SU-DHL-6 (cell line): ENCODE measurements at regions not wholly inside any gene's neighbourhood (a gene's known extent, or its start where the extent isn't known, plus 50 kb on each side); places are given as distances from the start of the nearest gene placed in this dataset.

ENCODE experiments used
- H2AFZ ChIP-seq: fragments of 200-600 bp; sonication (generic); 2 replicates; pipeline ENCODE4 v1.6.1; 2014; ENCODE audit warnings: low read depth, mild to moderate bottlenecking, moderate library complexity, mixed read lengths, antibody characterized with exemption, low read length; ENCODE audit not compliant: severe bottlenecking
- H3F3A ChIP-seq: fragments of 200-600 bp; shearing (Covaris generic); 2 replicates; pipeline ENCODE4 v1.6.0; 2016; ENCODE audit warnings: antibody characterized with exemption, mild to moderate bottlenecking; ENCODE audit not compliant: insufficient read depth
- H3K27ac ChIP-seq: fragments of 200-600 bp; sonication (generic); 2 replicates; pipeline ENCODE4 v1.5.1; 2016; ENCODE audit warnings: low read depth, mild to moderate bottlenecking, low read length, moderate library complexity, mixed read lengths
- H3K27me3 ChIP-seq: fragments of 200-600 bp; sonication (generic), shearing (Covaris generic); 2 replicates; pipeline ENCODE4 v1.6.0; 2014; ENCODE audit warnings: mild to moderate bottlenecking, low read length
- H3K36me3 ChIP-seq: fragments of 200-600 bp; sonication (generic); 2 replicates; pipeline ENCODE4 v1.6.1; 2014; ENCODE audit warnings: mild to moderate bottlenecking, low read length, mixed read lengths
- H3K4me2 ChIP-seq: fragments of 300-600, 200-600 bp; shearing (Covaris generic), sonication (generic); 2 replicates; pipeline ENCODE4 v1.6.0; 2014; ENCODE audit warnings: low read length, low read depth, mild to moderate bottlenecking; ENCODE audit not compliant: poor library complexity, severe bottlenecking
- H3K4me3 ChIP-seq: fragments of 200-600 bp; sonication (generic); 2 replicates; pipeline ENCODE4 v1.5.1; 2014; ENCODE audit warnings: antibody characterized with exemption, low read length, mild to moderate bottlenecking, mixed read lengths; ENCODE audit not compliant: insufficient read depth, poor library complexity, severe bottlenecking
- H3K79me2 ChIP-seq: fragments of 200-600 bp; sonication (generic); 2 replicates; pipeline ENCODE4 v1.6.1; 2014; ENCODE audit warnings: mild to moderate bottlenecking, low read length, moderate library complexity; ENCODE audit not compliant: insufficient read depth
- H3K9ac ChIP-seq: fragments of 200-600 bp; sonication (generic); 2 replicates; pipeline ENCODE4 v1.7.0; 2014; ENCODE audit warnings: mild to moderate bottlenecking, low read length
- H3K9me2 ChIP-seq: fragments of 200-600 bp; sonication (generic); replicated peaks from 2 replicates; pipeline ENCODE4 v1.6.1; 2014; ENCODE audit warnings: low read length; ENCODE audit not compliant: insufficient read depth
- H3K9me3 ChIP-seq: fragments of 200-600 bp; sonication (generic); 2 replicates; pipeline ENCODE4 v1.6.1; 2014; ENCODE audit warnings: low read length, mixed read lengths; ENCODE audit not compliant: insufficient read depth
- H4K20me1 ChIP-seq: fragments of 200-600 bp; sonication (generic); 2 replicates; pipeline ENCODE4 v1.6.1; 2014; ENCODE audit warnings: low read depth, mild to moderate bottlenecking, antibody characterized with exemption, low read length, moderate library complexity, mixed read lengths
- EZH2phosphoT487 ChIP-seq: fragments of 200-600 bp; sonication (generic), shearing (Covaris generic); conservative IDR thresholded peaks from 2 replicates; pipeline ENCODE4 v1.6.1; 2018; ENCODE audit warnings: mild to moderate bottlenecking, antibody characterized with exemption, low read length, moderate library complexity, mixed read lengths
- TF ChIP-seq, protein P1 (sequence below): fragments of 200-600 bp; sonication (generic); IDR thresholded peaks from one replicate; pipeline ENCODE4 v1.5.1; 2017; ENCODE audit warnings: antibody characterized with exemption, mild to moderate bottlenecking, low read length, moderate library complexity; ENCODE audit not compliant: insufficient read depth, poor library complexity, severe bottlenecking

DNA sequence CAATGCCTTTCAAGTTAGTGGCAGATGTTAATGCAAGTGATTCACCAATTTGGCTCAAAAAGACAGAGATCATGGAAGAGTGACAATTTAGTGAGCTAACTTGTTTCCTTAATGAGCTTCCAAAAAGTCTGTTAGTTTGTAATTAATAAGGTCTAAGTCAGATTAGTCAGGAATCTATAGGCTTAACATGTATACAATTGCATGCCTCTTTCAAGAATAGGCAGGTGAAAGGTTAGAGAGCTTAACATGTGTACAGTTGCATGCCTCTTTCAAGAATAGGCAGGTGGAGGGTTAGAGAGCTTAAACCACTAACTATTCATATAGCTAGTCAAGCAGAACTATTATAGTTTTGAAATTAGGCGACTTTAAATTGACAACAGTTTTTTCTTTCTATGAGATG, 663.8 kb downstream of the C12orf50 start:
- no peak overlapping the region for H3K9ac ChIP-seq
- H3K79me2 ChIP-seq: no peaks in the 10 kb centered on the region
- H2AFZ ChIP-seq: no peak overlapping the region
- H3F3A ChIP-seq: no peaks in the 10 kb centered on the region
- no peaks in the 10 kb centered on the region for H3K9me2 ChIP-seq
- H3K27ac ChIP-seq: no peak overlapping the region
- no peaks in the 10 kb centered on the region for H3K36me3 ChIP-seq
- no peaks in the 10 kb centered on the region for H3K9me3 ChIP-seq
- H3K4me2 ChIP-seq: no peak overlapping the region
- no peaks in the 10 kb centered on the region for H3K27me3 ChIP-seq
- no peaks in the 10 kb centered on the region for H4K20me1 ChIP-seq
- H3K4me3 ChIP-seq: no peak overlapping the region
- no peak for TF ChIP-seq EZH2phosphoT487
- TF ChIP-seq, protein P1, sequence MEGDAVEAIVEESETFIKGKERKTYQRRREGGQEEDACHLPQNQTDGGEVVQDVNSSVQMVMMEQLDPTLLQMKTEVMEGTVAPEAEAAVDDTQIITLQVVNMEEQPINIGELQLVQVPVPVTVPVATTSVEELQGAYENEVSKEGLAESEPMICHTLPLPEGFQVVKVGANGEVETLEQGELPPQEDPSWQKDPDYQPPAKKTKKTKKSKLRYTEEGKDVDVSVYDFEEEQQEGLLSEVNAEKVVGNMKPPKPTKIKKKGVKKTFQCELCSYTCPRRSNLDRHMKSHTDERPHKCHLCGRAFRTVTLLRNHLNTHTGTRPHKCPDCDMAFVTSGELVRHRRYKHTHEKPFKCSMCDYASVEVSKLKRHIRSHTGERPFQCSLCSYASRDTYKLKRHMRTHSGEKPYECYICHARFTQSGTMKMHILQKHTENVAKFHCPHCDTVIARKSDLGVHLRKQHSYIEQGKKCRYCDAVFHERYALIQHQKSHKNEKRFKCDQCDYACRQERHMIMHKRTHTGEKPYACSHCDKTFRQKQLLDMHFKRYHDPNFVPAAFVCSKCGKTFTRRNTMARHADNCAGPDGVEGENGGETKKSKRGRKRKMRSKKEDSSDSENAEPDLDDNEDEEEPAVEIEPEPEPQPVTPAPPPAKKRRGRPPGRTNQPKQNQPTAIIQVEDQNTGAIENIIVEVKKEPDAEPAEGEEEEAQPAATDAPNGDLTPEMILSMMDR: no peak

DNA sequence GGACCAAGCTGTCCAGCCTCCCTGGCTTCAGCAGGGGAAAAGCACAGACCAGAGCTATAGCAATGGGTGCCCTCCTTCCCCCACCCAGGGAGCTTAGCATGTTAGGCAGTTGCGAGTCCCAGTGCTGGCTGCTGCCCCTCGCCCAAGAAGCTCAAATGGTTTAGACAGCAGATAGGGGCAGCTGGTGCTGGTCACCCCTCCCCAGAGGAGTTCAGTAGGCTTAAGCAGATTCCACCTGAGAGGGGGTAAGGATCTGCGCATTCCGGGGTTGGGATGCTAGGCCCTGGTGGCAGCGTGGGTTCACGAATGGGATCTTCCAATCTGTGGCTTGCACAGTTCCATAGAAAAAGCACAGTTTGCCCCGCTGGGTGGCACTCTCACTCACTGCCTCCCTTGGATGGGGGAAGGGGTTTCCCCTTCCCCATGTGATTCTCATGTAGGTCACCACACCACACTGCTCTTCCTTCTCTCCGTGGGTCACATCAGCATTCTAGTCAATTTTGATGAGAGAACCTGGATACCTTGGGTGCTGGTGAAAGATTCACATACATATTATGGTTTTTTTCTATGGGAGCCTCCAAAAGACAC, 665.6 kb downstream of the C12orf50 start:
- Histone ChIP-seq H3K79me2 (no peaks in the 10 kb centered on the region), H3K9me2 (no peaks in the 10 kb centered on the region), H3K9me3 (no peaks in the 10 kb centered on the region), H4K20me1 (no peaks in the 10 kb centered on the region), H3K4me3 (no peak overlapping the region), H3F3A (no peaks in the 10 kb centered on the region), H2AFZ (no peak overlapping the region), H3K9ac (no peak overlapping the region), H3K27me3 (no peaks in the 10 kb centered on the region), H3K4me2 (no peak overlapping the region), H3K27ac (no peak overlapping the region), H3K36me3 (no peaks in the 10 kb centered on the region)
- TF ChIP-seq, protein P1: no peak
- no peak for TF ChIP-seq EZH2phosphoT487

DNA sequence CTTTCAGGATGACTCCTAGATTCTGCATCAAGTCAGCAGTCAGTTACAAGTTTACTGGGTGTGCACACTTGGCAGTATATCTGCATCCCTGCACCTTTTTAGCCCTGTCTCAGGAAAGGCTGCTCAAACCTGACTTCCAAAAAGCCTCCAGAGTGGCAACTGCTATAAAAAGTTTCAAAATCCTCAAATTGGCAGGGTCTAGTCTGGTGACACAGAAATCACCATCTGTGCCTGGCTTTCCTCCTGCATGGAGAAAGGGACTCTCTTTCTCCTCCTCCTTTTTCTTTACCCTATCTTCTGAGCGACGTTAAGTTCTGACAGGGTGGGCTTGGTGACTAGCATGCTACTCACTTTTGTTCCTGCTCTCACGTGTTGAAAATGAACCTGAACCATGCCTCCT, 679.5 kb downstream of the C12orf50 start:
- Histone ChIP-seq H3K27ac (no peak overlapping the region), H4K20me1 (no peaks in the 10 kb centered on the region), H3K27me3 (no peaks in the 10 kb centered on the region), H2AFZ (no peak overlapping the region), H3K4me2 (no peak overlapping the region), H3K9me2 (no peaks in the 10 kb centered on the region), H3K36me3 (no peaks in the 10 kb centered on the region), H3K9me3 (no peaks in the 10 kb centered on the region), H3K9ac (no peak overlapping the region), H3K4me3 (no peak overlapping the region), H3K79me2 (no peaks in the 10 kb centered on the region), H3F3A (no peaks in the 10 kb centered on the region)
- no peak for TF ChIP-seq EZH2phosphoT487
- TF ChIP-seq, protein P1: no peak
